Breast epithelium (tissue), 4 donors: ENCODE measurements at regions not wholly inside any gene's neighbourhood (a gene's known extent, or its start where the extent isn't known, plus 50 kb on each side); places are given as distances from the start of the nearest gene placed in this dataset.

Experiments
- DNase-seq, 2 donors: peaks; one replicate each; pipeline ENCODE4 v3.0.0-alpha.2; 2019; ENCODE audit warnings: low spot score in 2 of 2
- H3K27ac ChIP-seq, 2 donors: fragments of 200-600 bp; sonication (generic) in 1 of 2; one replicate each; pipeline ENCODE4 v1.5.1; 2016 to 2019; ENCODE audit warnings: mild to moderate bottlenecking in 1 of 2
- H3K27me3 ChIP-seq, 2 donors: fragments of 200-600 bp; sonication (generic) in 1 of 2; one replicate each; pipeline versions ENCODE4 v1.5.1 to v1.6.0; 2017 to 2019; ENCODE audit warnings: control low read depth in 1 of 2, mild to moderate bottlenecking in 1 of 2
- H3K36me3 ChIP-seq: fragments of 200-600 bp; one replicate; pipeline ENCODE4 v1.5.1; 2019
- H3K4me1 ChIP-seq, 2 donors: fragments of 200-600 bp; sonication (generic); one replicate each; pipeline ENCODE4 v1.5.1; 2016 to 2019; ENCODE audit warnings: control low read depth in 1 of 2
- H3K4me3 ChIP-seq, 3 donors: fragments of 200-600 bp; sonication (generic); 1 replicate in 2 of 3; 2 replicates in 1 of 3; pipeline ENCODE4 v1.5.1; 2016 to 2019; ENCODE audit warnings: mild to moderate bottlenecking in 3 of 3, moderate library complexity in 2 of 3
- H3K9me3 ChIP-seq, 2 donors: fragments of 200-600 bp; sonication (generic) in 1 of 2; one replicate each; pipeline ENCODE4 v1.5.1; 2016 to 2019; ENCODE audit warnings: control low read depth in 1 of 2
- CTCF ChIP-seq, 3 donors: fragments of 450-650 bp; IDR thresholded peaks; one replicate each; pipeline ENCODE4 v1.5.1; 2016 to 2017; ENCODE audit warnings: antibody characterized with exemption in 3 of 3, mild to moderate bottlenecking in 3 of 3, moderate library complexity in 3 of 3
- POLR2A ChIP-seq: fragments of 450-650 bp; IDR thresholded peaks from one replicate; pipeline ENCODE4 v1.6.1; 2016; ENCODE audit warnings: antibody characterized with exemption, mild to moderate bottlenecking, moderate library complexity
- POLR2AphosphoS5 ChIP-seq, 3 donors: sonication (generic); formaldehyde crosslinking; IDR thresholded peaks; one replicate each; pipeline ENCODE4 v1.6.1; 2017; ENCODE audit warnings: antibody characterized with exemption in 3 of 3
- intact Hi-C: fragments of 100-400 bp; cut with DNase I; formaldehyde crosslinking; loops from one replicate; pipeline ENCODE4 v1.15.1; 2023; ENCODE audit warnings: low total_unique reads

GRCh38 chr9:102461156-102461819 is 533.8 kb upstream of the CYLC2 start:
- H3K4me1 ChIP-seq = no peaks in the 10 kb centered on the region
- no peak for DNase-seq
- H3K27me3 ChIP-seq = no peaks in the 10 kb centered on the region
- H3K27ac ChIP-seq = no peak overlapping the region
- no peak for TF ChIP-seq POLR2AphosphoS5 (IDR thresholded peaks at IDR 0.05)
- TF ChIP-seq CTCF (IDR thresholded peaks at IDR 0.05) = no peak
- no peak for TF ChIP-seq POLR2A
- intact Hi-C loops = no loop called here
- no peaks in the 10 kb centered on the region for H3K9me3 ChIP-seq
- H3K36me3 ChIP-seq = no peaks in the 10 kb centered on the region
- H3K4me3 ChIP-seq = no peak overlapping the region

GRCh38 chr9:102459828-102460227 is 535.3 kb upstream of the CYLC2 start:
- no peaks in the 10 kb centered on the region for H3K27me3 ChIP-seq
- no peak overlapping the region for H3K27ac ChIP-seq
- TF ChIP-seq CTCF (IDR thresholded peaks at IDR 0.05) (no peak), POLR2A (no peak), POLR2AphosphoS5 (IDR thresholded peaks at IDR 0.05) (no peak)
- H3K4me3 ChIP-seq = no peak overlapping the region
- H3K9me3 ChIP-seq = no peaks in the 10 kb centered on the region
- intact Hi-C loops = no loop called here
- DNase-seq = no peak
- no peaks in the 10 kb centered on the region for H3K4me1 ChIP-seq
- H3K36me3 ChIP-seq = no peaks in the 10 kb centered on the region

DNA sequence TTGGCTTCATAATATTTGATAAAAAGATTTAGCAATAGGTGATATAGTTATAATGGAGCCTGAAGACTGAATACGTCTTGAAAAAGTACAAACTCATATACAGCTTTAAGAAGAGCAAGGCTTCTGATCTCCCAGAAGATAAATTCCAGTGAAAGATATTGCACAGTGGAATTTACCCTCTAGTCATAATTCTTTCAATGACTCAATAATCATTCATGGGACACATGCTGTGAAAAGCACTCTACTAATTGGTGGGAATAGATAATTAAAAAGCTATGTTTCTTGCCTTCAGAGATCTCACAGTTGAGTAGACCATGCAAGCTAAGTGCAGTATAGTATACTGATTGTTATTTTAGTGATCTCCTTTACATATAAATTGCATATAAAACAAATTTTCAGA is 538.6 kb upstream of the CYLC2 start:
- intact Hi-C loops = no loop called here

DNA sequence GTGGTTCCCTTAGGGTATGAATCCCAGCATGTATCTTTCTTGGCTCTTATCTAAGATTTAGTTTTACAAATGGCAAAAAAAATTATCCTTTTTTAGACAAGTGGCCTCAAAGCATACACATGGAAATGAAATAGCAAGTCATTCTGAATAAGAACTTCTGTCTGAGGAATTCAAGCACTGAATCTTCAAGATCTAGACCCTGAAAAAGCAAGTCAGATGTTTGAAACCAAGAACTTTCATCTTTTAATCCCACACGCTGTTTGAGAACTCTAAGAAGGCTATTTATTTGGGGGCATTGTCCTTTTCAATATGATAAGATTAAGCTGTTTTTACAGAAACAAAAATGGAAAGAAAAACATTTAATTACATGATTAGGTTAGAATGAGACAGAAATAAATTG is 549.2 kb upstream of the CYLC2 start:
- Histone ChIP-seq H3K27ac (no peak overlapping the region), H3K9me3 (no peaks in the 10 kb centered on the region), H3K27me3 (no peaks in the 10 kb centered on the region), H3K4me1 (no peaks in the 10 kb centered on the region), H3K36me3 (peaks cover 3% of the 10 kb centered on the region), H3K4me3 (no peak overlapping the region)
- no peak for TF ChIP-seq CTCF (IDR thresholded peaks at IDR 0.05)
- no peak for TF ChIP-seq POLR2A
- no peak for TF ChIP-seq POLR2AphosphoS5 (IDR thresholded peaks at IDR 0.05)
- DNase-seq = no peak
- intact Hi-C loops = no loop called here

More for the DNA sequence above, 538.6 kb upstream of the CYLC2 start:
- H3K9me3 ChIP-seq = no peaks in the 10 kb centered on the region
- no peak overlapping the region for H3K27ac ChIP-seq
- no peak overlapping the region for H3K4me3 ChIP-seq
- H3K27me3 ChIP-seq = no peaks in the 10 kb centered on the region
- H3K4me1 ChIP-seq = no peaks in the 10 kb centered on the region
- no peak for DNase-seq
- H3K36me3 ChIP-seq = no peaks in the 10 kb centered on the region
- no peak for TF ChIP-seq POLR2A
- no peak for TF ChIP-seq POLR2AphosphoS5 (IDR thresholded peaks at IDR 0.05)
- no peak for TF ChIP-seq CTCF (IDR thresholded peaks at IDR 0.05)

- TF ChIP-seq POLR2AphosphoS5 (IDR thresholded peaks at IDR 0.05) (no peak), CTCF (IDR thresholded peaks at IDR 0.05) (no peak), POLR2A (no peak)
- Histone ChIP-seq H3K4me1 (no peaks in the 10 kb centered on the region), H3K4me3 (no peak overlapping the region), H3K27me3 (no peaks in the 10 kb centered on the region), H3K9me3 (no peaks in the 10 kb centered on the region), H3K36me3 (peaks cover 3% of the 10 kb centered on the region), H3K27ac (no peak overlapping the region)
- intact Hi-C loops = no loop called here
- DNase-seq = no peak
Observed at GRCh38 chr9:102445181-102445747, 549.9 kb upstream of the CYLC2 start.
